ENCODE measurements at regions not wholly inside any gene's neighbourhood (a gene's known extent, or its start where the extent isn't known, plus 50 kb on each side); places are given as distances from the start of the nearest gene placed in this dataset.

GRCh38 chr3:150225986-150226385 is 182.1 kb upstream of the TSC22D2 start:
- no peaks in the 10 kb centered on the region for H3K36me3 ChIP-seq (ENCODE audit: control insufficient read depth in 2 of 2, insufficient read depth in 2 of 2, low read length in 1 of 2)
- H3K27me3 ChIP-seq (replicated peaks in 1 of 2; ENCODE audit: control insufficient read depth in 2 of 2, insufficient read depth in 2 of 2, low read length in 1 of 2), result peaks cover 0 to 3% of the 10 kb centered on the region in 2 experiments; a peak in 1 of 4 replicates
- no peak overlapping the region for H3K4me3 ChIP-seq
- TF ChIP-seq CREM (IDR thresholded peaks at IDR 0.05; ENCODE audit: low read depth) (no peak), ETV6 (conservative IDR thresholded peaks at IDR 0.05 in 1 of 2, IDR thresholded peaks at IDR 0.05 in 1 of 2; ENCODE audit: borderline replicate concordance in 1 of 2, low read depth in 1 of 2) (no peak), BCLAF1 (IDR thresholded peaks at IDR 0.05) (no peak), KDM1A (IDR thresholded peaks at IDR 0.05; ENCODE audit: borderline replicate concordance) (no peak)
- TF ChIP-seq, protein P1, sequence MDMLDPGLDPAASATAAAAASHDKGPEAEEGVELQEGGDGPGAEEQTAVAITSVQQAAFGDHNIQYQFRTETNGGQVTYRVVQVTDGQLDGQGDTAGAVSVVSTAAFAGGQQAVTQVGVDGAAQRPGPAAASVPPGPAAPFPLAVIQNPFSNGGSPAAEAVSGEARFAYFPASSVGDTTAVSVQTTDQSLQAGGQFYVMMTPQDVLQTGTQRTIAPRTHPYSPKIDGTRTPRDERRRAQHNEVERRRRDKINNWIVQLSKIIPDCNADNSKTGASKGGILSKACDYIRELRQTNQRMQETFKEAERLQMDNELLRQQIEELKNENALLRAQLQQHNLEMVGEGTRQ (IDR thresholded peaks at IDR 0.05; ENCODE audit: borderline replicate concordance, low read depth, low read length), result no peak
- TF ChIP-seq, protein P2, sequence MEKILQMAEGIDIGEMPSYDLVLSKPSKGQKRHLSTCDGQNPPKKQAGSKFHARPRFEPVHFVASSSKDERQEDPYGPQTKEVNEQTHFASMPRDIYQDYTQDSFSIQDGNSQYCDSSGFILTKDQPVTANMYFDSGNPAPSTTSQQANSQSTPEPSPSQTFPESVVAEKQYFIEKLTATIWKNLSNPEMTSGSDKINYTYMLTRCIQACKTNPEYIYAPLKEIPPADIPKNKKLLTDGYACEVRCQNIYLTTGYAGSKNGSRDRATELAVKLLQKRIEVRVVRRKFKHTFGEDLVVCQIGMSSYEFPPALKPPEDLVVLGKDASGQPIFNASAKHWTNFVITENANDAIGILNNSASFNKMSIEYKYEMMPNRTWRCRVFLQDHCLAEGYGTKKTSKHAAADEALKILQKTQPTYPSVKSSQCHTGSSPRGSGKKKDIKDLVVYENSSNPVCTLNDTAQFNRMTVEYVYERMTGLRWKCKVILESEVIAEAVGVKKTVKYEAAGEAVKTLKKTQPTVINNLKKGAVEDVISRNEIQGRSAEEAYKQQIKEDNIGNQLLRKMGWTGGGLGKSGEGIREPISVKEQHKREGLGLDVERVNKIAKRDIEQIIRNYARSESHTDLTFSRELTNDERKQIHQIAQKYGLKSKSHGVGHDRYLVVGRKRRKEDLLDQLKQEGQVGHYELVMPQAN (conservative IDR thresholded peaks at IDR 0.05), result no peak
- ChIA-PET RAD21 (ENCODE audit: unreplicated experiment) (interaction anchor here (1.2 to 2.8 kb wide), 3 partner anchors 13 to 269 kb away, joined by 3 to 31 read pairs (median 4); no protein-coding TSS in a partner anchor), CTCF (interaction anchor here (0.5 to 3.2 kb wide), 4 partner anchors 13 to 288 kb away, joined by 3 to 27 read pairs (median 4); no protein-coding TSS in a partner anchor), POLR2A (interaction anchor here (0.6 to 1.2 kb wide), 2 partner anchors 192 to 771 kb away, joined by 3 read pairs; no protein-coding TSS in a partner anchor), SMC1A (ENCODE audit: uncharacterized antibody, unreplicated experiment) (interaction anchor here (1.0 to 3.1 kb wide), 4 partner anchors 258 to 290 kb away, joined by 3 to 12 read pairs (median 4); no protein-coding TSS in a partner anchor)
- DNase-seq (ENCODE audit: low read depth, low spot score) (no peak), FAIRE-seq (no peak), ATAC-seq (no peak)
- WGBS (ENCODE audit: insufficient coverage, insufficient replicate concordance, low lambda C conversion rate, missing lambda C conversion rate), result 55% methylated on average over 9 of the region's 9 CpGs
- in situ Hi-C loops (cut with MboI) (loop anchor here (5.0 kb wide), 1 partner anchor 271 kb away; no protein-coding TSS in a partner anchor), intact Hi-C loops (cut with micrococcal nuclease; ENCODE audit: unreplicated experiment) (loop anchor here (5.0 kb wide), 1 partner anchor 186 kb away; no protein-coding TSS in a partner anchor)
- H4K20me1 ChIP-seq (ENCODE audit: control insufficient read depth, insufficient read depth), result no peaks in the 10 kb centered on the region
- no peak overlapping the region for H3K9ac ChIP-seq (ENCODE audit: control insufficient read depth, insufficient read depth, low read length)
- no peaks in the 10 kb centered on the region for H3K9me3 ChIP-seq (replicated peaks; ENCODE audit: control insufficient read depth, insufficient read depth, low read length)
- no peaks in the 10 kb centered on the region for H3K79me2 ChIP-seq (ENCODE audit: control insufficient read depth, insufficient read depth, low read length)
- H3K4me2 ChIP-seq (ENCODE audit: control insufficient read depth, insufficient read depth), result no peak overlapping the region
- H2AFZ ChIP-seq (ENCODE audit: control insufficient read depth, low read depth, low read length), result no peak overlapping the region
- BruUV-seq (replicated peaks), result no TSS peak
- no peaks in the 10 kb centered on the region for H3K4me1 ChIP-seq (ENCODE audit: control insufficient read depth, insufficient read depth, low read length)
- no peak overlapping the region for H3K27ac ChIP-seq (ENCODE audit: control insufficient read depth, insufficient read depth)
